H1 (cell line): ENCODE measurements at regions not wholly inside any gene's neighbourhood (a gene's known extent, or its start where the extent isn't known, plus 50 kb on each side); places are given as distances from the start of the nearest gene placed in this dataset.

Experiments used
- CTCF ChIA-PET: fragments of 300-600 bp; sonication (Branson Sonifier 250); formaldehyde crosslinking; loops from one replicate; lab custom pipeline; 2021; ENCODE audit not compliant: partially characterized antibody; lab: Charles Lee
- POLR2A ChIA-PET: fragments of 300-600 bp; sonication (Branson Sonifier 250); formaldehyde crosslinking; loops from one replicate; lab custom pipeline; 2021; ENCODE audit warnings: inconsistent platforms; ENCODE audit not compliant: partially characterized antibody; lab: Charles Lee
- DNase-seq, 2 experiments: peaks; one replicate each; pipeline versions ENCODE4 v3.0.0 to v3.0.0-alpha.2; 2010 to 2022; ENCODE audit warnings: low spot score in 2 of 2, low read depth in 1 of 2, mixed read lengths in 1 of 2
- FAIRE-seq: peaks from 2 replicates; lab custom pipeline; 2011; peaks lifted over from hg19 to GRCh38; lab: Jason Lieb, UNC
- H2AFZ ChIP-seq: 2 replicates; pipeline ENCODE4 v1.8.1; 2012; ENCODE audit warnings: low read length, inconsistent platforms
- H2AK5ac ChIP-seq: 2 replicates; pipeline ENCODE4 v1.6.1; 2013; ENCODE audit warnings: low read depth, low read length
- H2BK120ac ChIP-seq: replicated peaks from 2 replicates; pipeline ENCODE3; 2013; ENCODE audit warnings: low read depth, low read length, inconsistent platforms
- H2BK12ac ChIP-seq: 2 replicates; pipeline ENCODE4 v1.6.1; 2013; ENCODE audit warnings: low read depth, low read length
- H2BK15ac ChIP-seq: 2 replicates; pipeline ENCODE4 v1.6.1; 2013; ENCODE audit warnings: low read length
- H2BK20ac ChIP-seq: 2 replicates; pipeline ENCODE4 v1.6.1; 2013; ENCODE audit warnings: low read length
- H2BK5ac ChIP-seq: 2 replicates; pipeline ENCODE4 v1.6.1; 2013; ENCODE audit warnings: low read depth, low read length
- H3K14ac ChIP-seq: 2 replicates; pipeline ENCODE4 v1.6.1; 2013; ENCODE audit warnings: inconsistent platforms; ENCODE audit not compliant: insufficient read length
- H3K18ac ChIP-seq: 2 replicates; pipeline ENCODE4 v1.6.1; 2013; ENCODE audit warnings: low read length; ENCODE audit errors: extremely low read depth
- H3K23ac ChIP-seq: 2 replicates; pipeline ENCODE4 v1.6.1; 2013; ENCODE audit warnings: inconsistent platforms; ENCODE audit not compliant: insufficient read length
- H3K23me2 ChIP-seq: 2 replicates; pipeline ENCODE4 v1.6.1; 2013; ENCODE audit warnings: low read depth, low read length
- H3K27ac ChIP-seq: 2 replicates; pipeline ENCODE4 v1.6.1; 2011; ENCODE audit warnings: low read depth, low read length, inconsistent platforms
- H3K27me3 ChIP-seq, 4 experiments: replicated peaks in 1 of 4; 1 replicate in 1 of 4; 2 replicates in 3 of 4; pipeline versions ENCODE4 v1.6.1 to v1.8.1; 2011 to 2013; ENCODE audit warnings: low read length in 3 of 4, mild to moderate bottlenecking in 3 of 4, inconsistent platforms in 2 of 4, mixed read lengths in 2 of 4, moderate library complexity in 1 of 4; ENCODE audit not compliant: control insufficient read depth in 3 of 4, insufficient read depth in 3 of 4; ENCODE audit errors: extremely low read depth in 1 of 4
- H3K36me3 ChIP-seq, 4 experiments: 2 replicates each; pipeline versions ENCODE4 v1.6.1 to v1.8.1; 2011 to 2013; ENCODE audit warnings: mild to moderate bottlenecking in 4 of 4, low read length in 3 of 4, moderate library complexity in 2 of 4, control low read depth in 1 of 4, inconsistent platforms in 1 of 4; ENCODE audit not compliant: insufficient read depth in 4 of 4, control insufficient read depth in 2 of 4
- H3K4ac ChIP-seq: replicated peaks from 2 replicates; pipeline ENCODE3; 2013; ENCODE audit warnings: low read length, low read depth, mixed read lengths, inconsistent platforms; ENCODE audit not compliant: insufficient read length
- H3K4me1 ChIP-seq, 4 experiments: replicated peaks in 1 of 4; 1 replicate in 1 of 4; 2 replicates in 3 of 4; pipeline versions ENCODE4 v1.6.1 to v1.8.1; 2011 to 2013; ENCODE audit warnings: low read length in 3 of 4, inconsistent platforms in 2 of 4, mixed read lengths in 1 of 4; ENCODE audit not compliant: insufficient read depth in 4 of 4, control insufficient read depth in 3 of 4
- H3K4me2 ChIP-seq, 2 experiments: 2 replicates each; pipeline versions ENCODE4 v1.6.1 to v1.8.1; 2011 to 2013; ENCODE audit warnings: low read depth in 2 of 2, low read length in 2 of 2, control low read depth in 1 of 2, inconsistent platforms in 1 of 2, mild to moderate bottlenecking in 1 of 2; ENCODE audit not compliant: insufficient read depth in 1 of 2
- H3K4me3 ChIP-seq, 4 experiments: fragments of 200-600, 300-600 bp in 1 of 4; sonication (generic), shearing (Covaris generic), sonication (Bioruptor Twin) in 1 of 4; 2 replicates each; pipeline versions ENCODE4 v1.5.1 to v1.8.1; 2011 to 2016; ENCODE audit warnings: low read length in 4 of 4, low read depth in 3 of 4, control low read depth in 2 of 4, inconsistent platforms in 2 of 4, mild to moderate bottlenecking in 2 of 4, mixed read lengths in 1 of 4, moderate library complexity in 1 of 4; ENCODE audit not compliant: insufficient read depth in 2 of 4; ENCODE audit errors: extremely low read depth in 1 of 4
- H3K56ac ChIP-seq: replicated peaks from 2 replicates; pipeline ENCODE3; 2013; ENCODE audit warnings: low read depth, mild to moderate bottlenecking, mixed read lengths, low read length, inconsistent platforms; ENCODE audit not compliant: insufficient read length
- H3K79me1 ChIP-seq: 2 replicates; pipeline ENCODE4 v1.6.1; 2013; ENCODE audit warnings: low read depth, low read length, control low read depth
- H3K79me2 ChIP-seq, 2 experiments: 2 replicates each; pipeline versions ENCODE4 v1.6.1 to v1.8.1; 2012 to 2013; ENCODE audit warnings: low read length in 2 of 2, mild to moderate bottlenecking in 2 of 2, inconsistent platforms in 1 of 2; ENCODE audit not compliant: insufficient read depth in 2 of 2, control insufficient read depth in 1 of 2
- H3K9ac ChIP-seq, 4 experiments: replicated peaks in 1 of 4; 1 replicate in 1 of 4; 2 replicates in 3 of 4; pipeline versions ENCODE4 v1.6.1 to v1.8.1; 2011 to 2013; ENCODE audit warnings: low read depth in 3 of 4, low read length in 3 of 4, control low read depth in 2 of 4, mild to moderate bottlenecking in 2 of 4, moderate library complexity in 2 of 4, inconsistent platforms in 1 of 4; ENCODE audit errors: extremely low read depth in 1 of 4
- H3K9me3 ChIP-seq, 2 experiments: 2 replicates each; pipeline versions ENCODE4 v1.6.1 to v1.8.1; 2012 to 2013; ENCODE audit warnings: mild to moderate bottlenecking in 2 of 2, moderate library complexity in 2 of 2, control low read depth in 1 of 2, inconsistent platforms in 1 of 2, low read depth in 1 of 2, low read length in 1 of 2, mixed read lengths in 1 of 2; ENCODE audit not compliant: insufficient read depth in 2 of 2
- H4K20me1 ChIP-seq, 2 experiments: replicated peaks in 1 of 2; 2 replicates each; pipeline versions ENCODE3 to v1.8.1; 2011 to 2013; ENCODE audit warnings: inconsistent platforms in 2 of 2, low read length in 2 of 2, mild to moderate bottlenecking in 1 of 2; ENCODE audit not compliant: insufficient read depth in 2 of 2, control insufficient read depth in 1 of 2
- H4K5ac ChIP-seq: 2 replicates; pipeline ENCODE4 v1.6.1; 2013; ENCODE audit warnings: low read length, low read depth, mixed read lengths, inconsistent platforms; ENCODE audit not compliant: insufficient read length
- H4K8ac ChIP-seq: 2 replicates; pipeline ENCODE4 v1.8.0; 2013; ENCODE audit warnings: mild to moderate bottlenecking, moderate library complexity, low read length, inconsistent platforms; ENCODE audit not compliant: insufficient read depth; ENCODE audit errors: extremely low read depth
- H4K91ac ChIP-seq: replicated peaks from 2 replicates; pipeline ENCODE3; 2013; ENCODE audit warnings: low read length, mixed read lengths, inconsistent platforms; ENCODE audit not compliant: insufficient read length
- CEBPB ChIP-seq: IDR thresholded peaks from 2 replicates; pipeline ENCODE4 v1.6.1; 2012; ENCODE audit warnings: low read depth, low read length
- POLR2AphosphoS5 ChIP-seq: IDR thresholded peaks from 2 replicates; pipeline ENCODE4 v1.6.1; 2011; ENCODE audit warnings: low read depth, low read length
- SIRT6 ChIP-seq: IDR thresholded peaks from one replicate; pipeline ENCODE4 v1.7.1; 2012; ENCODE audit warnings: low read length, inconsistent platforms
- TCF12 ChIP-seq: IDR thresholded peaks from 2 replicates; pipeline ENCODE4 v1.6.1; 2011; ENCODE audit warnings: low read depth, mild to moderate bottlenecking, low read length
- WGBS, 2 experiments: shearing (Covaris generic) in 1 of 2; methylation state at CpG; one replicate each; pipeline versions ENCODE4 v1.1.6 to v1.1.7; 2013 to 2015; ENCODE audit warnings: low lambda C conversion rate in 2 of 2, mixed read lengths in 2 of 2, inconsistent platforms in 1 of 2, low coverage in 1 of 2, missing lambda C conversion rate in 1 of 2; ENCODE audit not compliant: insufficient replicate concordance in 2 of 2, insufficient coverage in 1 of 2, insufficient read length in 1 of 2; ENCODE audit errors: extremely low coverage in 1 of 2, missing lambda C conversion rate in 1 of 2; 5-methylcytosine and 5-hydroxymethylcytosine counted together
- TF ChIP-seq, protein P1 (sequence below): IDR thresholded peaks from 2 replicates; pipeline ENCODE4 v1.6.1; 2011; ENCODE audit warnings: low read depth, mild to moderate bottlenecking, low read length; ENCODE audit not compliant: insufficient read depth
- TF ChIP-seq, protein P2 (sequence below): IDR thresholded peaks from 2 replicates; pipeline ENCODE4 v1.6.1; 2012; ENCODE audit warnings: inconsistent platforms

DNA sequence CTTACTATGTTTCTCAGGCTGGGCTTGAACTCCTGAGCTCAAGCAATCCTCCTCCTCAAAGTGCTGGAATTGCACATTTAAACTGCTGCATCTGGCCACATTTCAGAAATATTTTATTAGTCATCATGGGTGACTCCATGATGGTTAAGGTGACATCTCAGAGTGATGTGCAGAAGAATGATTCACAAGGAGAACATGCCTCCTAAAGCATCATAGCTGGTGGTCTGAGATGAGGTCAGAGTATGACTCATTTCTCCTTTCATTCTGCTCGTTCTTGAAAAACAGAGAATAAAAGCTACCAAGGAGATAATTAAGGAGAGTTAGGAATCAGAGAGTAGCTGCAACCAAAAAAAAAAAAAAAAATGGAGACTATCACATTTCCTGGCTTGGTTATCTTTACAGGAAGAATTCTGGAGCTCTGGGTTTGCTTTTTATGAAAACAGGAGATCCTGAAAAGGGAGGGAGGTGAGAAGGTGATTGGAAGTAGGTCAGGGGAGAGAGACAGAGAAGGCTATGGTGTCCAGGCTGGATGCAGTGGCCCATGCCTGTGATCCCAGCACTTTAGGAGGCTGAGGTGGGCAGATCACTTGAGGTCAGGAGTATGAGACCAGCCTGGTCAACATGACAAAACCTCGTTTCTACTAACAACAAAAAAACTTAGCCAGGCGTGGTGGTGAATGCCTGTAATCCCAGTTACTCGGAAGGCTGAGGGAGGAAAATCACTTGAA, 1011.6 kb downstream of the NLGN4Y start:
- CTCF ChIA-PET = no interaction called here

More for the DNA sequence above, 1011.6 kb downstream of the NLGN4Y start:
- POLR2A ChIA-PET = no interaction called here
- H2BK15ac ChIP-seq = no peak overlapping the region
- no peaks in the 10 kb centered on the region for H3K23me2 ChIP-seq
- no peak overlapping the region for H2AK5ac ChIP-seq
- WGBS, 2 experiments = 90% methylated on average over 4 of the region's 4 CpGs; no CpG with 5 or more reads in 1 of the 2 experiments
- no peak overlapping the region for H3K23ac ChIP-seq
- H3K4ac ChIP-seq = no peak overlapping the region
- no peaks in the 10 kb centered on the region for H3K4me1 ChIP-seq
- H3K79me2 ChIP-seq = no peaks in the 10 kb centered on the region
- no peak overlapping the region for H3K14ac ChIP-seq
- H3K9ac ChIP-seq = no peak overlapping the region
- no peaks in the 10 kb centered on the region for H3K36me3 ChIP-seq
- no peaks in the 10 kb centered on the region for H3K79me1 ChIP-seq
- H4K20me1 ChIP-seq = no peaks in the 10 kb centered on the region
- H3K56ac ChIP-seq = no peak overlapping the region
- H3K4me3 ChIP-seq = no peak overlapping the region
- H2BK12ac ChIP-seq = no peak overlapping the region
- no peak overlapping the region for H3K27ac ChIP-seq
- H3K4me2 ChIP-seq = no peak overlapping the region
- no peak overlapping the region for H4K8ac ChIP-seq
- FAIRE-seq (no peak), DNase-seq (no peak)
- no peak for TF ChIP-seq CEBPB
- TF ChIP-seq, protein P1, sequence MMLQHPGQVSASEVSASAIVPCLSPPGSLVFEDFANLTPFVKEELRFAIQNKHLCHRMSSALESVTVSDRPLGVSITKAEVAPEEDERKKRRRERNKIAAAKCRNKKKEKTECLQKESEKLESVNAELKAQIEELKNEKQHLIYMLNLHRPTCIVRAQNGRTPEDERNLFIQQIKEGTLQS = no peak
- TF ChIP-seq, protein P2, sequence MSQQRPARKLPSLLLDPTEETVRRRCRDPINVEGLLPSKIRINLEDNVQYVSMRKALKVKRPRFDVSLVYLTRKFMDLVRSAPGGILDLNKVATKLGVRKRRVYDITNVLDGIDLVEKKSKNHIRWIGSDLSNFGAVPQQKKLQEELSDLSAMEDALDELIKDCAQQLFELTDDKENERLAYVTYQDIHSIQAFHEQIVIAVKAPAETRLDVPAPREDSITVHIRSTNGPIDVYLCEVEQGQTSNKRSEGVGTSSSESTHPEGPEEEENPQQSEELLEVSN = no peak
- no peak for TF ChIP-seq SIRT6
- no peak for TF ChIP-seq POLR2AphosphoS5
- no peak for TF ChIP-seq TCF12
- no peaks in the 10 kb centered on the region for H3K27me3 ChIP-seq
- H4K91ac ChIP-seq = no peak overlapping the region
- H2BK120ac ChIP-seq = no peak overlapping the region
- no peak overlapping the region for H2BK5ac ChIP-seq
- no peak overlapping the region for H4K5ac ChIP-seq
- H3K18ac ChIP-seq = no peak overlapping the region
- no peak overlapping the region for H2BK20ac ChIP-seq
- H2AFZ ChIP-seq = no peak overlapping the region
- H3K9me3 ChIP-seq = no peaks in the 10 kb centered on the region
